ENCODE measurements at regions not wholly inside any gene's neighbourhood (a gene's known extent, or its start where the extent isn't known, plus 50 kb on each side); places are given as distances from the start of the nearest gene placed in this dataset.

- TF ChIP-seq POLR2AphosphoS5 (IDR thresholded peaks at IDR 0.05), result no peak
- TF ChIP-seq CTCF (IDR thresholded peaks at IDR 0.05), result no peak
- TF ChIP-seq EP300 (IDR thresholded peaks at IDR 0.05), result no peak
- TF ChIP-seq POLR2A (IDR thresholded peaks at IDR 0.05), result no peak
These were observed 299.1 kb upstream of the FOXF1 start for GRCh38 chr16:86211265-86211664.

All from sigmoid colon (tissue), 4 donors.